HL-60 (cell line): ENCODE measurements at regions not wholly inside any gene's neighbourhood (a gene's known extent, or its start where the extent isn't known, plus 50 kb on each side); places are given as distances from the start of the nearest gene placed in this dataset.

ENCODE experiments used
- DNase-seq, 2 experiments: peaks; one replicate each; pipeline ENCODE4 v3.0.0-alpha.2; 2010 to 2020; ENCODE audit warnings: low read depth in 1 of 2, low spot score in 1 of 2
- H3K27ac ChIP-seq: fragments of 250-450 bp; sonication (Bioruptor Pico); replicated peaks from 2 replicates; pipeline ENCODE4 v1.5.1; 2020; ENCODE audit warnings: mild to moderate bottlenecking, moderate library complexity
- H3K27me3 ChIP-seq: fragments of 250-450 bp; sonication (Bioruptor Pico); 2 replicates; pipeline ENCODE4 v1.5.1; 2021; ENCODE audit warnings: mild to moderate bottlenecking, moderate library complexity; ENCODE audit not compliant: insufficient read depth, poor library complexity, severe bottlenecking
- H3K4me3 ChIP-seq: replicated peaks from 2 replicates; pipeline ENCODE4 v1.5.1; 2011; ENCODE audit warnings: mild to moderate bottlenecking, control low read depth, low read length; ENCODE audit not compliant: insufficient read depth
- GABPA ChIP-seq: IDR thresholded peaks from 2 replicates; pipeline ENCODE4 v1.6.1; 2012; ENCODE audit warnings: low read depth
- POLR2AphosphoS5 ChIP-seq: IDR thresholded peaks from 2 replicates; pipeline ENCODE4 v1.6.1; 2012; ENCODE audit warnings: low read depth
- SPI1 ChIP-seq: IDR thresholded peaks from 2 replicates; pipeline ENCODE4 v1.6.1; 2012; ENCODE audit warnings: low read depth, mild to moderate bottlenecking, borderline replicate concordance
- TF ChIP-seq, protein P1 (sequence below): IDR thresholded peaks from 2 replicates; pipeline ENCODE4 v1.6.1; 2012; ENCODE audit warnings: low read depth; ENCODE audit not compliant: insufficient replicate concordance
- TF ChIP-seq, protein P2 (sequence below): IDR thresholded peaks from one replicate; pipeline ENCODE4 v1.5.1; 2011; ENCODE audit warnings: low read length, control low read depth, inconsistent platforms; ENCODE audit not compliant: insufficient read depth

- Histone ChIP-seq H3K27ac (no peak overlapping the region), H3K27me3 (no peaks in the 10 kb centered on the region), H3K4me3 (no peak overlapping the region)
- DNase-seq: no peak
- TF ChIP-seq SPI1 (no peak), POLR2AphosphoS5 (no peak)
- TF ChIP-seq, protein P1, sequence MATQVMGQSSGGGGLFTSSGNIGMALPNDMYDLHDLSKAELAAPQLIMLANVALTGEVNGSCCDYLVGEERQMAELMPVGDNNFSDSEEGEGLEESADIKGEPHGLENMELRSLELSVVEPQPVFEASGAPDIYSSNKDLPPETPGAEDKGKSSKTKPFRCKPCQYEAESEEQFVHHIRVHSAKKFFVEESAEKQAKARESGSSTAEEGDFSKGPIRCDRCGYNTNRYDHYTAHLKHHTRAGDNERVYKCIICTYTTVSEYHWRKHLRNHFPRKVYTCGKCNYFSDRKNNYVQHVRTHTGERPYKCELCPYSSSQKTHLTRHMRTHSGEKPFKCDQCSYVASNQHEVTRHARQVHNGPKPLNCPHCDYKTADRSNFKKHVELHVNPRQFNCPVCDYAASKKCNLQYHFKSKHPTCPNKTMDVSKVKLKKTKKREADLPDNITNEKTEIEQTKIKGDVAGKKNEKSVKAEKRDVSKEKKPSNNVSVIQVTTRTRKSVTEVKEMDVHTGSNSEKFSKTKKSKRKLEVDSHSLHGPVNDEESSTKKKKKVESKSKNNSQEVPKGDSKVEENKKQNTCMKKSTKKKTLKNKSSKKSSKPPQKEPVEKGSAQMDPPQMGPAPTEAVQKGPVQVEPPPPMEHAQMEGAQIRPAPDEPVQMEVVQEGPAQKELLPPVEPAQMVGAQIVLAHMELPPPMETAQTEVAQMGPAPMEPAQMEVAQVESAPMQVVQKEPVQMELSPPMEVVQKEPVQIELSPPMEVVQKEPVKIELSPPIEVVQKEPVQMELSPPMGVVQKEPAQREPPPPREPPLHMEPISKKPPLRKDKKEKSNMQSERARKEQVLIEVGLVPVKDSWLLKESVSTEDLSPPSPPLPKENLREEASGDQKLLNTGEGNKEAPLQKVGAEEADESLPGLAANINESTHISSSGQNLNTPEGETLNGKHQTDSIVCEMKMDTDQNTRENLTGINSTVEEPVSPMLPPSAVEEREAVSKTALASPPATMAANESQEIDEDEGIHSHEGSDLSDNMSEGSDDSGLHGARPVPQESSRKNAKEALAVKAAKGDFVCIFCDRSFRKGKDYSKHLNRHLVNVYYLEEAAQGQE: no peak
- TF ChIP-seq, protein P2, sequence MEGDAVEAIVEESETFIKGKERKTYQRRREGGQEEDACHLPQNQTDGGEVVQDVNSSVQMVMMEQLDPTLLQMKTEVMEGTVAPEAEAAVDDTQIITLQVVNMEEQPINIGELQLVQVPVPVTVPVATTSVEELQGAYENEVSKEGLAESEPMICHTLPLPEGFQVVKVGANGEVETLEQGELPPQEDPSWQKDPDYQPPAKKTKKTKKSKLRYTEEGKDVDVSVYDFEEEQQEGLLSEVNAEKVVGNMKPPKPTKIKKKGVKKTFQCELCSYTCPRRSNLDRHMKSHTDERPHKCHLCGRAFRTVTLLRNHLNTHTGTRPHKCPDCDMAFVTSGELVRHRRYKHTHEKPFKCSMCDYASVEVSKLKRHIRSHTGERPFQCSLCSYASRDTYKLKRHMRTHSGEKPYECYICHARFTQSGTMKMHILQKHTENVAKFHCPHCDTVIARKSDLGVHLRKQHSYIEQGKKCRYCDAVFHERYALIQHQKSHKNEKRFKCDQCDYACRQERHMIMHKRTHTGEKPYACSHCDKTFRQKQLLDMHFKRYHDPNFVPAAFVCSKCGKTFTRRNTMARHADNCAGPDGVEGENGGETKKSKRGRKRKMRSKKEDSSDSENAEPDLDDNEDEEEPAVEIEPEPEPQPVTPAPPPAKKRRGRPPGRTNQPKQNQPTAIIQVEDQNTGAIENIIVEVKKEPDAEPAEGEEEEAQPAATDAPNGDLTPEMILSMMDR: no peak
Observed at GRCh38 chr5:67381236-67381880, 184.8 kb upstream of the CD180 start.

GRCh38 chr5:67380431-67380830, 183.8 kb upstream of the CD180 start:
- H3K4me3 ChIP-seq: no peak overlapping the region
- H3K27me3 ChIP-seq: no peaks in the 10 kb centered on the region
- H3K27ac ChIP-seq: no peak overlapping the region
- TF ChIP-seq SPI1: no peak
- TF ChIP-seq, protein P1: no peak
- no peak for DNase-seq

- DNase-seq: no peak
- Histone ChIP-seq H3K4me3 (no peak overlapping the region), H3K27ac (no peak overlapping the region), H3K27me3 (no peaks in the 10 kb centered on the region)
- TF ChIP-seq POLR2AphosphoS5 (no peak), GABPA (no peak), SPI1 (no peak)
- TF ChIP-seq, protein P1: no peak
- TF ChIP-seq, protein P2: no peak
Observed at GRCh38 chr5:67379753-67380152, 183.2 kb upstream of the CD180 start.
